ENCODE measurements at regions not wholly inside any gene's neighbourhood (a gene's known extent, or its start where the extent isn't known, plus 50 kb on each side); places are given as distances from the start of the nearest gene placed in this dataset.

DNA sequence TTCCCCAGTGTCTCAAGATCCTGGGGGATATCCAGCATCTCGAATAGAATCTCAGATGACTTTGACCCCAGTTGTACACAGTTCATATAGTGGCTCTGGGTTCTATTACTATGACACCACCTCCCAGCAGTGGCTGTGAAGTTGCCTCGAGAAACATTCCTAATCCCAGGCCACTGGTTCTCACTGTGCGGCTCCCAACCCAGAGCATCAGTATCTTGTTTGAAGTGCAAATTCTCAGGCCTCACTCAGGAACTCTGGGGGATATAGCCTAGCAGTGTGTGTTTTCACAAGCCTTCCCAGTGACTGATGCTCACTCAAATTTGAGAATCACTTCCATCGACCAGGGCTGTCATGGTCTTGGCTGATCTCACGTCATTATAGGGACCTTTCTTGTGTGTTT, 69.3 kb upstream of the IGF1 start:
- TF ChIP-seq ZEB2 (tag by site-specific recombination; IDR thresholded peaks at IDR 0.05) (no peak), ZNF510 (tag by site-specific recombination; IDR thresholded peaks at IDR 0.05; ENCODE audit: insufficient replicate concordance) (no peak), ZNF544 (tag by site-specific recombination; IDR thresholded peaks at IDR 0.05) (no peak), REPIN1 (tag by site-specific recombination; IDR thresholded peaks at IDR 0.05; ENCODE audit: low read depth) (no peak), YY1 (tag by site-specific recombination; IDR thresholded peaks at IDR 0.05) (no peak), ZNF658 (tag by site-specific recombination; IDR thresholded peaks at IDR 0.05) (no peak), ZNF292 (tag by site-specific recombination; IDR thresholded peaks at IDR 0.05; ENCODE audit: borderline replicate concordance, low read depth) (no peak)
- TF ChIP-seq, protein P1, sequence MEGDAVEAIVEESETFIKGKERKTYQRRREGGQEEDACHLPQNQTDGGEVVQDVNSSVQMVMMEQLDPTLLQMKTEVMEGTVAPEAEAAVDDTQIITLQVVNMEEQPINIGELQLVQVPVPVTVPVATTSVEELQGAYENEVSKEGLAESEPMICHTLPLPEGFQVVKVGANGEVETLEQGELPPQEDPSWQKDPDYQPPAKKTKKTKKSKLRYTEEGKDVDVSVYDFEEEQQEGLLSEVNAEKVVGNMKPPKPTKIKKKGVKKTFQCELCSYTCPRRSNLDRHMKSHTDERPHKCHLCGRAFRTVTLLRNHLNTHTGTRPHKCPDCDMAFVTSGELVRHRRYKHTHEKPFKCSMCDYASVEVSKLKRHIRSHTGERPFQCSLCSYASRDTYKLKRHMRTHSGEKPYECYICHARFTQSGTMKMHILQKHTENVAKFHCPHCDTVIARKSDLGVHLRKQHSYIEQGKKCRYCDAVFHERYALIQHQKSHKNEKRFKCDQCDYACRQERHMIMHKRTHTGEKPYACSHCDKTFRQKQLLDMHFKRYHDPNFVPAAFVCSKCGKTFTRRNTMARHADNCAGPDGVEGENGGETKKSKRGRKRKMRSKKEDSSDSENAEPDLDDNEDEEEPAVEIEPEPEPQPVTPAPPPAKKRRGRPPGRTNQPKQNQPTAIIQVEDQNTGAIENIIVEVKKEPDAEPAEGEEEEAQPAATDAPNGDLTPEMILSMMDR (tag by site-specific recombination; IDR thresholded peaks at IDR 0.05), result no peak
- TF ChIP-seq, protein P2, sequence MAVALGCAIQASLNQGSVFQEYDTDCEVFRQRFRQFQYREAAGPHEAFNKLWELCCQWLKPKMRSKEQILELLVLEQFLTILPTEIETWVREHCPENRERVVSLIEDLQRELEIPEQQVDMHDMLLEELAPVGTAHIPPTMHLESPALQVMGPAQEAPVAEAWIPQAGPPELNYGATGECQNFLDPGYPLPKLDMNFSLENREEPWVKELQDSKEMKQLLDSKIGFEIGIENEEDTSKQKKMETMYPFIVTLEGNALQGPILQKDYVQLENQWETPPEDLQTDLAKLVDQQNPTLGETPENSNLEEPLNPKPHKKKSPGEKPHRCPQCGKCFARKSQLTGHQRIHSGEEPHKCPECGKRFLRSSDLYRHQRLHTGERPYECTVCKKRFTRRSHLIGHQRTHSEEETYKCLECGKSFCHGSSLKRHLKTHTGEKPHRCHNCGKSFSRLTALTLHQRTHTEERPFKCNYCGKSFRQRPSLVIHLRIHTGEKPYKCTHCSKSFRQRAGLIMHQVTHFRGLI (tag by site-specific recombination; IDR thresholded peaks at IDR 0.05), result no peak
- TF ChIP-seq, protein P3, sequence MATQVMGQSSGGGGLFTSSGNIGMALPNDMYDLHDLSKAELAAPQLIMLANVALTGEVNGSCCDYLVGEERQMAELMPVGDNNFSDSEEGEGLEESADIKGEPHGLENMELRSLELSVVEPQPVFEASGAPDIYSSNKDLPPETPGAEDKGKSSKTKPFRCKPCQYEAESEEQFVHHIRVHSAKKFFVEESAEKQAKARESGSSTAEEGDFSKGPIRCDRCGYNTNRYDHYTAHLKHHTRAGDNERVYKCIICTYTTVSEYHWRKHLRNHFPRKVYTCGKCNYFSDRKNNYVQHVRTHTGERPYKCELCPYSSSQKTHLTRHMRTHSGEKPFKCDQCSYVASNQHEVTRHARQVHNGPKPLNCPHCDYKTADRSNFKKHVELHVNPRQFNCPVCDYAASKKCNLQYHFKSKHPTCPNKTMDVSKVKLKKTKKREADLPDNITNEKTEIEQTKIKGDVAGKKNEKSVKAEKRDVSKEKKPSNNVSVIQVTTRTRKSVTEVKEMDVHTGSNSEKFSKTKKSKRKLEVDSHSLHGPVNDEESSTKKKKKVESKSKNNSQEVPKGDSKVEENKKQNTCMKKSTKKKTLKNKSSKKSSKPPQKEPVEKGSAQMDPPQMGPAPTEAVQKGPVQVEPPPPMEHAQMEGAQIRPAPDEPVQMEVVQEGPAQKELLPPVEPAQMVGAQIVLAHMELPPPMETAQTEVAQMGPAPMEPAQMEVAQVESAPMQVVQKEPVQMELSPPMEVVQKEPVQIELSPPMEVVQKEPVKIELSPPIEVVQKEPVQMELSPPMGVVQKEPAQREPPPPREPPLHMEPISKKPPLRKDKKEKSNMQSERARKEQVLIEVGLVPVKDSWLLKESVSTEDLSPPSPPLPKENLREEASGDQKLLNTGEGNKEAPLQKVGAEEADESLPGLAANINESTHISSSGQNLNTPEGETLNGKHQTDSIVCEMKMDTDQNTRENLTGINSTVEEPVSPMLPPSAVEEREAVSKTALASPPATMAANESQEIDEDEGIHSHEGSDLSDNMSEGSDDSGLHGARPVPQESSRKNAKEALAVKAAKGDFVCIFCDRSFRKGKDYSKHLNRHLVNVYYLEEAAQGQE (tag by site-specific recombination; IDR thresholded peaks at IDR 0.05), result no peak
- TF ChIP-seq, protein P4, sequence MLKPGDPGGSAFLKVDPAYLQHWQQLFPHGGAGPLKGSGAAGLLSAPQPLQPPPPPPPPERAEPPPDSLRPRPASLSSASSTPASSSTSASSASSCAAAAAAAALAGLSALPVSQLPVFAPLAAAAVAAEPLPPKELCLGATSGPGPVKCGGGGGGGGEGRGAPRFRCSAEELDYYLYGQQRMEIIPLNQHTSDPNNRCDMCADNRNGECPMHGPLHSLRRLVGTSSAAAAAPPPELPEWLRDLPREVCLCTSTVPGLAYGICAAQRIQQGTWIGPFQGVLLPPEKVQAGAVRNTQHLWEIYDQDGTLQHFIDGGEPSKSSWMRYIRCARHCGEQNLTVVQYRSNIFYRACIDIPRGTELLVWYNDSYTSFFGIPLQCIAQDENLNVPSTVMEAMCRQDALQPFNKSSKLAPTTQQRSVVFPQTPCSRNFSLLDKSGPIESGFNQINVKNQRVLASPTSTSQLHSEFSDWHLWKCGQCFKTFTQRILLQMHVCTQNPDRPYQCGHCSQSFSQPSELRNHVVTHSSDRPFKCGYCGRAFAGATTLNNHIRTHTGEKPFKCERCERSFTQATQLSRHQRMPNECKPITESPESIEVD (tag by site-specific recombination; IDR thresholded peaks at IDR 0.05), result no peak
- TF ChIP-seq, protein P5, sequence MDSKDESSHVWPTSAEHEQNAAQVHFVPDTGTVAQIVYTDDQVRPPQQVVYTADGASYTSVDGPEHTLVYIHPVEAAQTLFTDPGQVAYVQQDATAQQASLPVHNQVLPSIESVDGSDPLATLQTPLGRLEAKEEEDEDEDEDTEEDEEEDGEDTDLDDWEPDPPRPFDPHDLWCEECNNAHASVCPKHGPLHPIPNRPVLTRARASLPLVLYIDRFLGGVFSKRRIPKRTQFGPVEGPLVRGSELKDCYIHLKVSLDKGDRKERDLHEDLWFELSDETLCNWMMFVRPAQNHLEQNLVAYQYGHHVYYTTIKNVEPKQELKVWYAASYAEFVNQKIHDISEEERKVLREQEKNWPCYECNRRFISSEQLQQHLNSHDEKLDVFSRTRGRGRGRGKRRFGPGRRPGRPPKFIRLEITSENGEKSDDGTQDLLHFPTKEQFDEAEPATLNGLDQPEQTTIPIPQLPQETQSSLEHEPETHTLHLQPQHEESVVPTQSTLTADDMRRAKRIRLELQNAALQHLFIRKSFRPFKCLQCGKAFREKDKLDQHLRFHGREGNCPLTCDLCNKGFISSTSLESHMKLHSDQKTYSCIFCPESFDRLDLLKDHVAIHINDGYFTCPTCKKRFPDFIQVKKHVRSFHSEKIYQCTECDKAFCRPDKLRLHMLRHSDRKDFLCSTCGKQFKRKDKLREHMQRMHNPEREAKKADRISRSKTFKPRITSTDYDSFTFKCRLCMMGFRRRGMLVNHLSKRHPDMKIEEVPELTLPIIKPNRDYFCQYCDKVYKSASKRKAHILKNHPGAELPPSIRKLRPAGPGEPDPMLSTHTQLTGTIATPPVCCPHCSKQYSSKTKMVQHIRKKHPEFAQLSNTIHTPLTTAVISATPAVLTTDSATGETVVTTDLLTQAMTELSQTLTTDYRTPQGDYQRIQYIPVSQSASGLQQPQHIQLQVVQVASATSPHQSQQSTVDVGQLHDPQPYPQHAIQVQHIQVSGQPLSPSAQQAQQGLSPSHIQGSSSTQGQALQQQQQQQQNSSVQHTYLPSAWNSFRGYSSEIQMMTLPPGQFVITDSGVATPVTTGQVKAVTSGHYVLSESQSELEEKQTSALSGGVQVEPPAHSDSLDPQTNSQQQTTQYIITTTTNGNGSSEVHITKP (tag by site-specific recombination; IDR thresholded peaks at IDR 0.05), result no peak
- TF ChIP-seq, protein P6, sequence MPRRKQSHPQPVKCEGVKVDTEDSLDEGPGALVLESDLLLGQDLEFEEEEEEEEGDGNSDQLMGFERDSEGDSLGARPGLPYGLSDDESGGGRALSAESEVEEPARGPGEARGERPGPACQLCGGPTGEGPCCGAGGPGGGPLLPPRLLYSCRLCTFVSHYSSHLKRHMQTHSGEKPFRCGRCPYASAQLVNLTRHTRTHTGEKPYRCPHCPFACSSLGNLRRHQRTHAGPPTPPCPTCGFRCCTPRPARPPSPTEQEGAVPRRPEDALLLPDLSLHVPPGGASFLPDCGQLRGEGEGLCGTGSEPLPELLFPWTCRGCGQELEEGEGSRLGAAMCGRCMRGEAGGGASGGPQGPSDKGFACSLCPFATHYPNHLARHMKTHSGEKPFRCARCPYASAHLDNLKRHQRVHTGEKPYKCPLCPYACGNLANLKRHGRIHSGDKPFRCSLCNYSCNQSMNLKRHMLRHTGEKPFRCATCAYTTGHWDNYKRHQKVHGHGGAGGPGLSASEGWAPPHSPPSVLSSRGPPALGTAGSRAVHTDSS (tag by site-specific recombination; IDR thresholded peaks at IDR 0.05), result no peak
